Stimulated activated naive CD4-positive, alpha-beta T cell treated with Interleukin-2 at 50 U/mL for 16 hours (primary cell): ENCODE measurements at regions not wholly inside any gene's neighbourhood (a gene's known extent, or its start where the extent isn't known, plus 50 kb on each side); places are given as distances from the start of the nearest gene placed in this dataset.

Experiments used
- DNase-seq: peaks from one replicate; lab custom pipeline; 2025; lab: John Stamatoyannopoulos, UW

DNA sequence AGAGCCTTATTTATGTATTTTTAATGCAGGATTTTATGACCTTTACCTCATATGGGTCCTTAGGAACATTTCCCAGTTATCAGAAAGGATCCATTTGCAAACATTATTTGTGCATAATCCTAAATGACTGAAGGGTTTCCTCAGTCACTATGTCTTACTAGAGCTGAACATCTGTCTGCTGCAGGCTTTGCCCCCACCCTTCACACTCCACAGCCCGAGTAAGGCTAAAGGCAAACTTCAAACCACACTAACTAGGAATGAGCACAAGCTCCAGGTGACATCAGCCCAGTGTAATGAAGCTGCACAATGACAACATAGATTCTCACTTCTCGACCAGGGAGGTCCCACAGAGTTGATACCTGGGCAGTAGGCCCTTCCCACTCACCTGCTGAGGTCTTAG, 491.3 kb upstream of the MKI67 start:
- DNase-seq = no peak

DNA sequence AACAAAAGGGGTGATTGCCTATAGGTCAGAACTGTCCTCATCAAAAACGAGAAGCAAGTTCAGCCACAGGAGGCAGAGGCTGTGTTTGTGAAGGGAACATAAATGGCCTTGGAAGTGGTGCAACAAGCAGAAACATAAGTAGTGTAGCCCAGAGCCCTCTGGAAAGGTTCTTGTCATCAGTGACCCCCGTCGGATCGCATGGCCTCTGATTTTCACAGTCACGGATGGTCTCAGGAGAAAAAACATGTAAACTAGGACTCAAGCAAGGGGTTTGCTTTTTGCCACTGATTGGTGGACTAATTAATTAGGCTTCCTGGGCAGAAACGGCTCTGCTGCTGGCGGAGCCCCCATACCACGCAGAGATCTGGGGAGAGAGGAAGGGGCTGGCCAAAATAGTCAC, 496.5 kb upstream of the MKI67 start:
- DNase-seq = no peak

DNA sequence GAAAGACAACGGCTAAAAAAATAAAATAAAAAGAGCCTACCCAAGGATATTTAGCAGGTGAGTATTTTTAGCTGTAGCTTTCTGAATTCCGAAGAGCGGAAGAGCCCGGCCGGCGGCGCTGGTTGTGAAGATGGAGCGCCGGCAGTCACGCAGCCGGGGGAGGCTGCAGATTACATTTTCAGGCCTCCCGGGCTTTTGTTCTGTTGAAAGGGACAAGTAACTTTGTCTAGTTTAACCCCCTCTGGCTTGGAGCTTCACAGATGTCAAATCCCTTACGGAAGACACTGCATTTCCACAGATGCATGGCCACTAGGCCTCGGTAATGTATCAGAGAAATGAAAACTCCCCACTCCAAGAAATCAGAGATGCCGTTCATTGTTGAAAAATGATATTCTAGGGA, 497.6 kb upstream of the MKI67 start:
- DNase-seq = no peak

DNA sequence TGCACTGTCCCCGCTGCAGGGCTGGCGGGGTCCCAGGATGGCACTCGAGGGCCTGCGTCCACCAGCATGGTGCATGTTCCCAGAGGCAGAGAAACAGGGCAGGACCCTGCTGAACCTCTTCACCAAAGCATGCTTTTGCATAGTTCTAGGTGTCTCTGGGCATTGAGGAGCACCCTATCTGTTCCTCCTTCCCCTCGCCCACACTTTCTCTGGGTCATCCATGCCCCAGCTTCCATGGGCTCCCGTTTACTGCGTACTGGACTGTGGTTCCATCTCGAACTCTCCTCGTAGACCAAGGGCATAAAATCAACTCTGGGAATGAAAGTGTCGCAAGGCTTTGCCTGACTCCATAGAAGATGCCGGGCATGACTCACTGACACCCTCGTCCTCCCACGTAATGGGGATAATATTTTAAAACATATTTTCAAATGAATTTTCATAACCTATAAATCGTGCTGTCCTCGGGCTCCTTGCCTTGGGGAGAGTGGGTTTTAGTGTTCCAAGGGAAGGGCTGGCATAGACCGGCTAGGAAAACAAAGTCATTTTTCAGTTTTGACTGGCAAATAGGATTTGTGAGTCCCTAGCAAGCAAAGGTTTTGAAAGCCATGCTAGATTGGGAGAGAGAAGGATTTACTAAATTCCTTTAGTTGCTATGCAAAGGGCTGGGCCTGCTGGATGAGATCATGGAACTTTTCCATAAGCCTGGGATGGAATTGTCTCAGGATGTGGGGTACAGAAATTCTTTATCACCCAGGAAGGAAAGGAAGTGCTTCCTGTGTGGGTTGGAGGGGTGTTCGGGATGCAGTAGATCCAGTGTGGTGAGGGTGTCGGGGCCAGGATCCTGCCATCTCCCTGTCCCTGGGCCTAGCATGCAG, 498.7 kb upstream of the MKI67 start:
- DNase-seq = no peak

DNA sequence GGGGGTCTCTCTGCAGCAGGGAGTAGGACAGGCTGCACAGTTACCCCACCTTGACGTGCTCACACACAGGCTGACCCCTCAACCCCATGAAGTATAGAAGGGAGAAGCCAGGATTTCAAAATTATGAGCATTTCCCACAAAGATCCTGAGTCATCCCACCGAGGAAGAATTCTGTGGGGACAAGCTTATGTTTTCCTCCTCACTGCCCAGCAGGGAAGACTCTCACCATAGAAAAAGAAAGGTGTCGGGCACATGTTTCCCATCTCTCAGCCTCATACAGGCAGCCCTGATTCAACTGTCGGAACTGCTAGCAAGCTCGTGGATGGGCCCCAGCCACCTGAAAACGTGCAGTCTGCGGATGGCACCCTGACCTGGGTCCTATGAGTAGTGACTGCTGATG, 499.7 kb upstream of the MKI67 start:
- no peak for DNase-seq

DNA sequence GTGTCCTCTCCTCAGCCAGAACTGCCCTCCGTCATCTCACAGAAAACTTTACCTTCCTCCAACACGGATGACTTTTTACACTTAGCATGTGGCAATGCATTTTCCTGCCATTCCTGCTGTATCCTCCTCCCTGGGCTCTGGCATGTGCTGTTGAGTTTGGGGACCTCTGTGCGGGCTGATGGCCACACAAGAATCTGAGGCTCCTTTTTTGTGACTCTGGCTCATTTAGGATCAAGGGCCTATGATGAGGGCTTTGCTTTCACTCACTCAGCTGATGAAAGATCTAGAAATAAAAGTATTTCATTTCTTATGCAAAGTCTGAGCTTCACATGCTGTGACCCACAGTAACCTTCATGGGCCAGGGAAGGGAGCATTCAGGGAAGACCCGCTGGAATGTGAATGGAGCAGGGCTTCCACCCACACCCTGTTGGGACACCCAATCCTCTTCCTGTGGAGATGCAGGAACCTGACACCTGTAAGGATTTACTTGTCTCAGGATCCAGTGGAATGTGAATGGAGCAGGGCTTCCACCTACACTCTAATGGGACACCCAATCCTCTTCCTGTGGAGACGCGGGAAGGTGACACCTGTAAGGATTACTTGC, 500.3 kb upstream of the MKI67 start:
- DNase-seq = no peak

DNA sequence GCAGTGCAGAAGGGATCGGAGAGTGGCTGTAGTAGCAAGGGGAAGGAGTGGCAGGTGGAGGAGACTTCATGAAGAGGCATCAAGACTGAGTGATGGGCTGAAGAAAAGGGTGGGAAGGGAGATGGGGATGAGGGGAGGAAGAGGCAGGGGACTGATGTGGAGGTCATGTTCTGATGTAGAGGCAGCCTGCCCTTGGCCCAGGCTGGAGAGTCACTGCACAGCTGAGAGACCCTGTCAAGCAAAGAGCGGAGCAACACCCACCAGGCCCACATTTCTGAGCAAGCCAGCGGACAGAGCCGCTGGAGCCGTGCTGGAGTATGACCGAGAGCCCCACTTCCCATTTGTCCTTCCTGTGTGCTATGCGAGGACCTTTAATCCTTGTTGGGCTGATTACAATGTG, 501.6 kb upstream of the MKI67 start:
- no peak for DNase-seq

DNA sequence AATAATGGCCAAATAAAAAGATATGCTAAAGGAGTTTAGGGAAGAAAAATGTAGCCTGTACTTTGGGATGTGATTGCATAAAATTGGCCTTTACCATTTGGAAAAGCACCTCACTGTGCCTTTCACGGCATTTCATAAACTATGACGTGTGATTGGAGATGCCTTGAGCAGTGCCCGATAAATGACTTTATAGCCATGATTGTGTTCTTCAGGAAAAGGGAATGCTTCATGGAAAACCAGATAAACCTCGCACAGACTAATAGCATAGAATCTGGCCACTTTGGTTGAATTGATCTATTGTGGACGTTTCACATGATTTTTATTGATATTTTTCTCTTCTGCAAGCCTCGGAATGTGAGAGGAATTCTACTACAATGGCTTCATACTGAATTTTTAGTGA, 502.0 kb upstream of the MKI67 start:
- DNase-seq = no peak

DNA sequence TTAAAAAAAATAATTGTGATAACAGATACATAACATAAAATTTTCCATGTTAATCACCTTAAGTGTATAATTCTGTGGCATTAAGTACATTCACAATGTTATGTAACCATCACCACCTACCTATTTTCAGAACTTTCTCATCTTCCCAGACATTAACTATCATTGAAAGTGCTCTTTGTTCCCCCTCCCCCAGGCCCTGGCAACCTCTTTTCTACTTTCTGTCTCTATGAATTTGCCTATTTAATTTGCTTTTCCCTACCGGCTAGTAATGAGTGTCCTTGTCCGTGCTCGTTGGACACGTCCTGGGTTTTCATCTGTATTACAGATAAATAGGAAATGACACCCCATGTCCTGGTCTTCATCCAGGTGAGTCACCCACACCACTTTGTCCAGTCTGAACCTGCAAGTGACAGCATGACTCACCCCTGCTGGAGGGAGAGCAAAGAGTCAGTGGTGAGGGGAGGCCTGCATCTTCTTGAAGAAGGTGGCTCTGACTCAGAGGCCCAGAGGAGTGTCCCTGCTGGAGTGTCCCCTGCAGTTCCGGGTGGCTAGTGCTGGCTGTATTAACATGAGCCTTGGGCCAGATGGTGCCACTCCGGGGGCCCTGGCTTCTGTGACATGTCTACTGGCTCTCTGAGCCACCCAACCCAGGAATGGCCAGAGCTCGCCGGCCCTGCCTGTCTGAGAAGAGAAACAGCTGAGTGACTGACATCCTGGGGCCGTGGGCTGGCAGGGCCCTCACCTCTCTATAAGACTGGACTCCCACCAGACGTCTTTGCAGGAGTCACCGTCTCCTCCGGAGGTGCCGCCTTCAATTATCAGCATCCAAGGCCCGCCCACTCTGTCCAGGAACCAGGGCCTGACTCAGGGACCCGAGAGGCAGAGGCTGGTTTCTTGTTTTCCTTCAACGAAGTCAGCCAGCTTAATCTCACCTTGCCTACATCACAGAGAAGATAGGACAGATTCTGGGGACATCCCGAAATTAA, 503.2 kb upstream of the MKI67 start:
- DNase-seq = no peak

DNA sequence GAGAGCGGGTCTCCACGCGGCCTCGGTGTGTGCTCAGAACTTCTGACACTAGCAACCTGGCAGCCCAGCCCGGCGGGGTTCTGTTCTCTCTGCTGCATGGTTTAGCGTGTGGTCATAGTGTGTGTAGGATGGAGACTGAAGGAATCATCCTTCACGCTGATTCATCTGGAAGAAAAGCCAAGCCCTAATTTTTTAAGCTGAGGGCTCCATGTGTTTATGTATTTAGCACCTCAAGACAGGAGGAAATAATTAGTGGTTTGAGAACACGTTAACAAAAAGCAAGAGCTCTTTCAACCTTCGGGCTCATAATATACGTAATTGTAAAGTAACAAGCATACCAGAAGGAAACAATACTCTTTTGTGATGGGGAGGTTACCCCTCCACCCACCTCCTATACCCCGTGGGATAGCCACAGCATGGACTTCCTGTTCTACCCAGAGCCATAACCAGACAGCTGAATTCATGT, 504.6 kb upstream of the MKI67 start:
- no peak for DNase-seq

DNA sequence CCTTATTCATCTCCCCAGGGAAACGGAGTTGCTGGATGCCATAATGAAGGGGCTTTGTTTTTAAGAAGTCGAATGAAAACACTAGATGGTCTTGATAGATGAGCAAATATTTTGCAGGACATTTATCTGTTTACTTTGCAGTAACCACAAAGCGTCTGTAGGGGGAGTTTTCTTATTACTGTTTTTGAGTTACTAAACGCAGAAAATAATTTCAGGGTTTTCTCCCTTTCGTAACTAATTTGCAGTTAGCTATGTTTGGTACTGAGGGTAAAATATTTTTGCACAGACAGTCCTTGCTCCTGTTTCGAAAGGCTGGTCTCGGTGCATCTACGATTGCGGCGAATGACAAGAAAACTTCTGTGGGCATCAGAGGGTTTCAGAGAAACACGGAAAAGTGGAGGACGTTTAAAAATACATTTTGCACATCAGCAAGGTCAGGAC, 505.6 kb upstream of the MKI67 start:
- no peak for DNase-seq

DNA sequence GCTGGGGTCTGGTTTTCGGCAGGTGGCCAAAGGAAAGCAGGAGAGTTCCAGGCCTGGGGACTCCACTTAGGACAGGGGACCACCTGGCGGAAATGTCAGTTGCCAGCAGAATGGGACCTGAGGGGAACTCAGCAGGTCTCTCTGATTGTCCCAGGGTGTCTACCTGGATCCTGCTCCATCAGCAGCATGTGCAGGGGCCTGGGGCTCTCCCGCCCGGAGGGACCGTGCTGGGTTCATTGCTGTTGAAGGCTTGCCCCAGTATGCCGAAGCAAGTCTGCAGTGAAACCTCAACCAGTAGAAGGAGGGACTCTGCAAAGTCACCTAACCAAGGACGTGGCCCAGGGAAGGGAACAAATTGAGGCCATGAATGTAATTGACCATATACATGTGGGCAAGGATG, 506.5 kb upstream of the MKI67 start:
- DNase-seq = no peak

DNA sequence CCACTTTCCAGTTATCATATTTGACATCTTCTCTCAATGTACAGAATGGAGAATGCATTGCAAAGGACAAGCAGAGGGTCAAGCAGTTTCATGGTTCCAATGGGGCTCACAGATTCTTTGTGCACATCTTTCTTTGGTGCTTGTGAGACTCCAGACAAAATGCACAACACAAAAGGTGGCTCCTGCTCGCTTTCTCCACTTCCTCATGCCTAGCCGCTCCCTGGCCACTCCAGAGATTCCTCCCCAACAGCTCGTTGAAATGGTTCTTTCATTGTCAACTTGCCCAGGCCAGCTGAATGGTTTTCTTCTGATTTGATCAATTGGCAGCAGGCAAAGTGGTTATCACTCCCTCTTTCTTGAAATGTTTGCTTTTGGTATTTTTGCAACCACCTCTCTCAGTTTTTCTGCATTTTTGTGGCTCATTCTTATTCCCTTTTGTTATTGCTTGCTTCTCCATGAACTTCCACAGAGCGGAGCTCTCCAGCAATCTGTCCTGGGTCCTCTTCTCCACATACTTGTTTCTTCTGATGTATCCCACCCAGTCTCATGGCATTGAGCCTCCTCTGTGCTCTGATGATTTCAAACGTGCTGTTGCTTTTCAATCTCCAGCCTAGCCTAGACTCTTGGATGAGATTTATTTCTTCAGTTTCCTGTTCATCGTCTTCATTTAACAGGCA, 507.8 kb upstream of the MKI67 start:
- no peak for DNase-seq

DNA sequence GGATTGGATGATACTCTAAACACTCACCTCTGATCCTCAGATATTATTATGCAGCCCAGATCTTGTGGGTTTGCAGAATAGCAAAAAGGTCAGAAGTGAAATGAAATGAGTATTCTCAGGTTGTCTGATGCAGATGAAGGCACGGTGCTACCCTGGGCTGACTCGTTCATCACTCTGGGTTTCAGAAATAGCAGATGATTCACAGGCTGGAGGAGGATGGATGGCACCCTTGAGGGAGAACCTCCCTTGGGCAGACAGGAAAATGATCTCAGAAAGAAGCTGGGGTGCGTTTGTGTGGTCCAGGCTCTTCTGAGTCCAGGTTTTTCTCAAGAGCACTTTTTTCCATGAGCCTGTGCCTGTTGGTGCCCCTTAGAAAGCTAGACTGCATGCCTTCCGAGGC, 515.8 kb upstream of the MKI67 start:
- DNase-seq = no peak

DNA sequence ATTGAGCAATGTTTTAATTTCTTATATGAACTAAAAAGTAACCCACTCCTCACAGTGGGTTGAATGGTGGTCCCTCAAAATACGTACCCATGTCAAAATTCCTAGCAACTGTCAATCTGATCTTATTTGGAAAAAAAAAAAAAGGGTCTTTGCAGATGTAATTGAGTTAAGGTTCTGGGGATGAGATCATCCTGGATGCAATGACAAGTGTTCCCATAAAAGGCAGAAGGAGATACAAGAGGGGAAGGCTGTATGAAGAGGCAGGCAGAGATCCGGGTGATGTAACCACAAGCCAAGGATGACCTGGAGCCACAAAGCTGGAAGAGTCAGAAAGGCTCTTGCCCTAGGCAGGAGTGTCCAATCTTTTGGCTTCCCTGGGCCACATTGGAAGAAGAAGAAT, 516.3 kb upstream of the MKI67 start:
- no peak for DNase-seq

DNA sequence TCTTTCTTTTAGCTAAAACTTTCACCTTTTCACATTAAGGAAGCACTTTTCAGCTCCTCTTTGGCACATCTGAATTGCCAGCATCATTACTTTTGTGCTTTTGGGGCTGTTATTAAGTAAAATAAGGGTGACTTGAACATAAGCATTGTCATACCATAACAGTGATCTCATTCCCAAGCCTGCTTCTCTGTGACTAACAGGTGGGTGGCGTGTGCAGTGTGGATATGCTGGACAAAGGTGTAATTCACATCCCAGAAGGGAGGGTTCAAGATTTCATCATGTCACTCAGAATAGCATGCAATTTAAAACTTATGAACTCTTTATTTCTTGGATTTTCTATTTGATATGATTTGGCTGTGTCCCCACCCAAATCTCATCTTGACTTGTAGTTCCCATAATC, 517.4 kb upstream of the MKI67 start:
- DNase-seq = no peak

DNA sequence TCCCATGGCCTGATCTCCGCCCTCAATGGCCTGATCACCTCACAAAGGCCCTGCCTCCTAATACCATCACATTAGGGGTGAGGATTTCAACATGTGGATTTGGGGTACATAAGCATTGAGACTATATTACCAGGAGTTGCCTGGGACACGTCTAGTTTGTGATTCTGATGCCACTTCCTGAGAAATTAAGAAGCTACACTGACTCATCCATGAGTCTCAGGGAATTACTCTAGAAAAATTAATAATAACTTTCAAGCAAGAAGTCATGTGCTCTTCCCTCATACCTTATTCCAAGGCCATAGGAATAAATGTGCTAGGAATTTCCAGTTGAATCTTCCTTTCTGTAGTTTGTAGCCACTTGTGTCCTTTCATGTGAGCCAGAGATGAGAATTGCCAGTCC, 519.3 kb upstream of the MKI67 start:
- no peak for DNase-seq

DNA sequence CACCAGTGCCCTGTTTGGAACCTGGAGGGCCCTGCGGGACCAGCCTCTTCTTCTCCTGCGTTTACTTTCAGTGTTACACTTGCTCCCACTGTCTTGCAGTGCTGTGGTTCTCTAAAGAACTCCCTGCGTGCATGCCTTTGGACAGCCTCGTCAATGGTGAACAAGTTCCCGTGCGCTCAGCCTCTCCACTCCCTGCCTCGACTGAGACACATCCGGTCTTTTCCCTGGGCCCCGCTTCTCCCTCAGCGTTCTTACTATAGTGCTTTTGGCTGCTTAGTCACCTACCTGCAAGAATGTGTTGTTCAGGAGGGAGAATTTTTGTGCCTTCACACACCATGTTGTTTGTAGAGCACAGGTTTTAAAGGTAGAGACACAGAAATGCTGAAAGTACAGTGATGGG, 520.7 kb upstream of the MKI67 start:
- DNase-seq = no peak

DNA sequence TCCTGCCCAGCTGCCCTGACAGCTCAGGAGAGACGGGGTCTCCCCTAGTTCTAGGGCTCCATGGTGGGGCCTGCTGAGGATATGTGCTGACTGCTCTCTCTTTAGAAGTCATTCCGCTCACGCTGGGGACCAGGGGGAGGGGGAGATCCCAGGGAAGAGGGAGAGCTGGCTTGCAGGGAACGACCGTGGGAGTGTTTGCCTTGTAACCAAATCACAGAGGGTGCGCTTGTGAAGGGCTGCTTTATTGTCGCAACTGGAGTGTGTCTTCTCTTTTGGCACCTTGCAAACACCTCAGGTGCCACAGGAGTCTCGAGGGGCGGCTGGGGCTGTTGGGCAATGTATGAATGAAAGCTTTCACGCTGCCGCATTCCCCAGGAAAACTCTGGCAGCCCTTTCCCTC, 531.3 kb upstream of the MKI67 start:
- DNase-seq = no peak

DNA sequence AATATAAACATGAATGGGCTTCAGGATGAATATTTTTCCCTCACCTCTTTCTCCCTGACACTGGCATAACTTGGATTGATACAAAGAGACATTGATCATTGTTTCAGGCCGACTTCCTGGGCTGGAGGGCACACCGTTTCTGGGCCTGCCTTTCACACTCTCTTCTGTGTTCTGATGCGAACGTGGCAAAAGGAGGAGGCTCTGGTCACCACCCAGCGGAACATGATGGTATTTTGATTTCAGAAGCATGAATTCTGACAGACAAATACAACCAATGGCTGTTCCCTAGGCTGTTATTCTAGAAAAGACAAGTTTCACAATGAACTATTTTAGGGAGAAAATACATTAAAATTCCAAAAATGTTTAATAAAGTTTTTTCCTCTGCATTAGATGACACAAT, 534.5 kb upstream of the MKI67 start:
- no peak for DNase-seq

DNA sequence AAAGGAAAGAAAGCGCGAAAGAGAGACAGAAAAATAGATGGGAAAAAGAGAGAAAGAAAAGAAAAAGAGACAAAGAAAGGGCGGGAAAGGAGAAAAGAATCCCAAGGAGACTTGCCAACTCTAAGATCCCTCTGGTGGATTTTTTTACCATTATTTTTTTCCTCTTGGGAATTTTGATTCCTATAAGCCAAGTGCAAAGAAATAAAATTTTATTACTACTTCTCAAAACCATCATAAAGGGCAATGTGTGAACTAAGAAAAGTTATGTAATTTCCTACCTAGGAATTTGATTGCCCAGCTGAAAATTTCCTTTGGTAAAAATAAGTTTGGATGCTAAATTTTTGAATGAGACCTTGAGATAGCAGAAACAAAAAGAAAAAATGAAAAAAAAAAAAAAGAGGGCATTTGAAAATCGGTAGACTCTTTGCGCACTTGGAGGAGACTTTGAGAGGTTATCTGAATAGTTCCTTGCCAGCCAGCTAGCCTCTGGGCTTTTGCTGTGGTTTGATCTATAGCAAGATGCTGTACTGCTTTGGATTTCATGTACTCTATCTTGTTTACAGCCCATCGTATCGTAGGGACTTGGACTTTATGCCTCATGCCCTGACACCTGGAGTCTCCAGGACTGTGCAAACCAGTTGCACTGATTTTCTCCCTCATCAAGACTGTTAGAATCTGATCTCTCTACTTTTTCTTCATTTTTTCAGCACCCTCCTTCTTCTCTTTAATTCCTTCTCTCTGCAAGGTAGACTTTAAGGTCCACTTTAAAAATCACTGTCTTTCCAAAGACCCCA, 535.4 kb upstream of the MKI67 start:
- DNase-seq = no peak
